Astrocyte of the spinal cord (primary cell): ENCODE measurements at regions not wholly inside any gene's neighbourhood (a gene's known extent, or its start where the extent isn't known, plus 50 kb on each side); places are given as distances from the start of the nearest gene placed in this dataset.

ENCODE experiments used
- DNase-seq: peaks from one replicate; pipeline ENCODE4 v3.0.0; 2011; ENCODE audit warnings: low read depth, low spot score
- H3K4me3 ChIP-seq: 2 replicates; pipeline ENCODE4 v1.5.1; 2011; ENCODE audit warnings: low read depth, mild to moderate bottlenecking, low read length, moderate library complexity
- in situ Hi-C: cut with HindIII; loops from 2 replicates; pipeline ENCODE4 v1.10.0; 2017; ENCODE audit warnings: low sequenced_read_pairs
- TF ChIP-seq, protein P1 (sequence below): IDR thresholded peaks from 2 replicates; pipeline ENCODE4 v1.5.1; 2012; ENCODE audit warnings: low read depth, mild to moderate bottlenecking, low read length, inconsistent platforms

DNA sequence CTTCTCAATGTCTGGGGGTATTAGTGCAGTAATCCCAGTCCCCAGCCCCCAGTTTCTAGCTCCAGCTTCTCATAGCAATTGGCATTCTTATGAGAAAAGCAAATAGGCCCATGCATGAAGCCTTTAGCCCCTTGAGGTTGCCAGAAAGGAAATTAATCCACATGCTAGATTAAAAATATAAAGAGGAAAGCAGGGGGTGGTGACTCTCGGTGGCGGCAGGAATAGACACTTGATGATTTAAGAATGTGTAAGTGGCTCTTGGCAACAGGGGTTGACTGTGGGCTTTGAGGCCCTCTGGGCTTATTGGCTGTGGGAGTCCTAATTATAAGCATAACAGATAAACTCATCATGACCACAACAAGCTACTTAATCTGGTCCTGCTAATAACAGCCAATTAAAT is 1367.3 kb upstream of the FLRT2 start:
- TF ChIP-seq, protein P1, sequence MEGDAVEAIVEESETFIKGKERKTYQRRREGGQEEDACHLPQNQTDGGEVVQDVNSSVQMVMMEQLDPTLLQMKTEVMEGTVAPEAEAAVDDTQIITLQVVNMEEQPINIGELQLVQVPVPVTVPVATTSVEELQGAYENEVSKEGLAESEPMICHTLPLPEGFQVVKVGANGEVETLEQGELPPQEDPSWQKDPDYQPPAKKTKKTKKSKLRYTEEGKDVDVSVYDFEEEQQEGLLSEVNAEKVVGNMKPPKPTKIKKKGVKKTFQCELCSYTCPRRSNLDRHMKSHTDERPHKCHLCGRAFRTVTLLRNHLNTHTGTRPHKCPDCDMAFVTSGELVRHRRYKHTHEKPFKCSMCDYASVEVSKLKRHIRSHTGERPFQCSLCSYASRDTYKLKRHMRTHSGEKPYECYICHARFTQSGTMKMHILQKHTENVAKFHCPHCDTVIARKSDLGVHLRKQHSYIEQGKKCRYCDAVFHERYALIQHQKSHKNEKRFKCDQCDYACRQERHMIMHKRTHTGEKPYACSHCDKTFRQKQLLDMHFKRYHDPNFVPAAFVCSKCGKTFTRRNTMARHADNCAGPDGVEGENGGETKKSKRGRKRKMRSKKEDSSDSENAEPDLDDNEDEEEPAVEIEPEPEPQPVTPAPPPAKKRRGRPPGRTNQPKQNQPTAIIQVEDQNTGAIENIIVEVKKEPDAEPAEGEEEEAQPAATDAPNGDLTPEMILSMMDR: no peak
- in situ Hi-C loops: no loop called here
- no peak overlapping the region for H3K4me3 ChIP-seq
- DNase-seq: no peak

DNA sequence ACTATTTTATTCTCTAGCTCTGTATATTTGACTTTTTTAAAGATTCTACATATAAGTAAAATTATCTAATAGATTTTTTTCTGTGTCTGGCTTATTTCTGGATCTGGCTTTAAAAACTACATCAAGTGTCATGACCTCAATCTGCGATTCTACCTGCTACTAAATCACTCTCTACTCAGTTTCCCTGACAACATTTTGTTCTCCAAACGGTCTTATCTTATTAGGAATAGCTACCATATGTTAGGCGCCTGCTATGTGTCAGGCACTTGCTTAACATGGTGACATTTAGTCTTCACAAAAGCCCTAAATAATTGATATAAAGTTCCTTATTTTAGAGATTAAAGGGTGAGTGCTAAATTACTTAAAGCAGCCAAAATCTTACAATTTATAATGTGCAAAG is 1362.9 kb upstream of the FLRT2 start:
- H3K4me3 ChIP-seq: no peak overlapping the region
- no peak for DNase-seq
- TF ChIP-seq, protein P1: no peak
- in situ Hi-C loops: no loop called here

DNA sequence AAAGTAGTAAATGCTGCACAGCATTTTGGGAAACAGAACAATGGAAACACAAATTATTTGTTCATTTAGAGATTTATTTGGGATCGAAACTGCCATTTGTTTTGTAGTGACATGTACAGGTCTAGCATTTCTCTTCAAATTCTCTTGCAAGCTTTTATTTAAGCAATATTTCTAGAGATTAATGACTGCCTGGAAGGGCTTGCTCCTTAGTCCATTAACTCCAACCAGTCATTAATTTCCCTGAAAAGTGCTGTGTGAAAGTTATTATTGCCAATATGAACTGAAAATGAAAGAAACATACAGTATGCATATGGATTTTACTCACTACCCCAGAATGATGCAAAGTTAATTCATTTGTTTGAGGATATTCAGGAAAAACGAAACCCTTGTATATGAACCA is 1349.6 kb upstream of the FLRT2 start:
- in situ Hi-C loops: no loop called here
- TF ChIP-seq, protein P1: no peak
- H3K4me3 ChIP-seq: no peak overlapping the region

DNA sequence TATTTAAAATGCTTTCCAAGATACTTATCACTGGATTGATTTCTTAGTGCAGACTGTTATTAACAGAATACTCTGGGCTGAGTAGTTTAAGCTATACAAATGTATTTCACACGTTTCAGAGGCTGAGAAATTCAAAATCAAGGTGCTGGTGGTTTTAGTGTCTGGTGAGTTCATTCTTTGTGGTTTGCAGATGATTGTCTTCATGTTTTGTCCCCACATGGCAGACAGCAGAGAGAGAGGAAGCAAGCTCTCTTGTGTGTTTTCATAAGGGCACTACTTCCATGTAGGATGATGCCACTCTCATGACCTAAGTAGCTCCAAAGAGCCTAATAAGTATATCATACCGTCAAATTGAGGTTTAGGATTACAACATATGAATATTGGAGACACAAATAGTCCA is 1348.9 kb upstream of the FLRT2 start:
- in situ Hi-C loops: no loop called here
- DNase-seq: no peak
- TF ChIP-seq, protein P1: no peak
- H3K4me3 ChIP-seq: no peak overlapping the region

More for the DNA sequence above, 1349.6 kb upstream of the FLRT2 start:
- no peak for DNase-seq

DNA sequence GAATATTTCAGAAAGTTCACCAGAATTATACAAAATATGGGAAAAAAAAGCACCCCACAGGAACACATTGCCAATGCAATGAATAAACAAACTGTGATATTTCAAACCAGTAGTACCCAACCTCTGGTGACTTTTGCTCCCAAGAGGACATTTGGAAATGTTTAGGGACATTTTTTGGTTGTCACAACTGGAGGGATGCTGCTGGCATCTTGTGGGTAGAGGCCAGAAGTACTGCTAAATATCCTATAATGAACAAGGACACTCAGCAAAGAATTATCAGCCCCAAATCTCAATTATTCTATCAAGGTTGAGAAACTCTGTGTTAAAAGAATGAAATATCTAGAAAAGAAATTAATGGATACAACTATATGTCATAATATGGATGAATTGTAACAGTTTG is 1334.4 kb upstream of the FLRT2 start:
- in situ Hi-C loops: no loop called here
- DNase-seq: no peak
- no peak overlapping the region for H3K4me3 ChIP-seq
- TF ChIP-seq, protein P1: no peak

DNA sequence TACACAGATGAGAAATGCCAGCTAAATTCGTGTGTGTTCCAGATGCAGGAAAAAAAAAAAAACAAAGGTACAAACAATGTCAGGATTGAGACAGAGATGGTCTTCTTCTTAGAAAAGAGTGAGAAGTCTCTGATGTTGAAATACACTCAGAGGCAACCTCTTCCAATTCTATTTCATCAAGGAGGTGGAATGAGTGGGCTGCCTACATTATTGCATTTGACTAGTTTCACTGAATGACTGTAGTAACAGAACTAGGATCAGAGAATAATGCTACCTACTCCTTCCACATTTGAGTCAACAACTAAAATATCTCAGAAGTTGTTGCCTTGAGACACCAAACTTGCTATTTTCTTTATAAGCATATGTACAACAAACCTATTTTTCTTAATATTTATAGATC is 1332.2 kb upstream of the FLRT2 start:
- no peak overlapping the region for H3K4me3 ChIP-seq

More for the DNA sequence above, 1332.2 kb upstream of the FLRT2 start:
- TF ChIP-seq, protein P1: no peak
- in situ Hi-C loops: no loop called here
- no peak for DNase-seq
